AG04449 (cell line): ENCODE measurements at regions not wholly inside any gene's neighbourhood (a gene's known extent, or its start where the extent isn't known, plus 50 kb on each side); places are given as distances from the start of the nearest gene placed in this dataset.

Experiments used
- CTCF ChIA-PET: fragments of 350-600 bp; formaldehyde crosslinking; extraction: SDS; loops from one replicate; lab custom pipeline; 2021; ENCODE audit warnings: antibody characterized with exemption; lab: Yijun Ruan, JAX
- POLR2A ChIA-PET: fragments of 400-600, 350-600 bp; formaldehyde crosslinking; extraction: SDS; loops from one replicate; lab custom pipeline; 2020; ENCODE audit warnings: antibody characterized with exemption, inconsistent platforms; lab: Yijun Ruan, JAX
- DNase-seq: peaks from one replicate; pipeline ENCODE4 v3.0.0-alpha.2; 2010; ENCODE audit warnings: low read depth, low spot score
- H3K4me3 ChIP-seq: 2 replicates; pipeline ENCODE4 v1.5.1; 2011; ENCODE audit warnings: low read depth, mild to moderate bottlenecking, control low read depth, low read length
- CTCF ChIP-seq: IDR thresholded peaks from one replicate; pipeline ENCODE4 v1.5.1; 2011; ENCODE audit warnings: mild to moderate bottlenecking, moderate library complexity, low read length, control low read depth, inconsistent platforms; ENCODE audit not compliant: insufficient read depth; ENCODE audit errors: missing control alignments

GRCh38 chr6:58419321-58419720 lies 1101.9 kb downstream of the PRIM2 start:
- DNase-seq: no peak
- POLR2A ChIA-PET: no interaction called here
- CTCF ChIA-PET: no interaction called here
- no peak overlapping the region for H3K4me3 ChIP-seq
- TF ChIP-seq CTCF: no peak
